ENCODE measurements at regions not wholly inside any gene's neighbourhood (a gene's known extent, or its start where the extent isn't known, plus 50 kb on each side); places are given as distances from the start of the nearest gene placed in this dataset.

DNA sequence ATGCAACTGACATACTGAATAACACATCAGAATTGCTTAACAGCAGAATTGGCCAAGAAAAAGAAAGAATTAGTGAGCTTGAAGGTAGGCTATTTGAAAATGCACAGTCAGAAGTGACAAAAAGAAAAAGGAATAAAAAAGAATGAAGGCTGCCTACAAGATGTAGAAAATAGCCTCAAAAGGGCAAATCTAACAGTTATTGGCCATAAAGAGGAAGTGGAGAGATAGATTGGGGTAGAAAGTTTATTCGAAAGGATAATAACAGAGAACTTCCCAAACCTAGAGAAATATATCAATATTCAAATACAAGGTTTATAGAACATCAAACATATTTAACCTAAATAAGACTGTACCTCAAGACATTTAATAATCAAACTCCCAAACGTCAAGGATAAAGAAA is 67.5 kb downstream of the ATP6V1G3 start:
- peak overlapping the region in 4 of 6 donors; percentile 0 to 49 (median 5) for H3K27ac Mint-ChIP-seq

DNA sequence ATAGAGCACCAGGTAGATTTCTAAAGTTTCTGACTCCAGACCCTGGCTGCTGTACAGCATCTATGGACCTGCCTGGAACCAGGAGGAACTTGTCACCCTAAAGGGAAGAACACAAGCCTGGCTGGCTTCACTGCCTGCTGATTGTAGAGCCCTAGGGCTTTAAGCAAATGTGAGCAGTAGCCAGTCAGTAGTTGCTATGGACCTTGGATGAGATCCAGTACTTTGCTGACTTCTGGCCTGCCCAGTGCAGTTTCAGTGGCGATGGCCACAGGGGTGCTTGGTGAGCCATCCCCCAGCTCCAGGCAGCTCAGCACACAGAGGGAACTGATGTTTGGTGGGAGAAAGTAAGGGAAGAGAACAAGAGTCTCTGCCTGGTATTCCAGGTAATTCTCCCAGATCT is 68.4 kb downstream of the ATP6V1G3 start:
- no peak for DNase-seq
- peaks cover 0 to 35% (median 8%) of the 10 kb centered on the region in 6 donors for H3K9me3 Mint-ChIP-seq
- peaks cover 10 to 28% (median 23%) of the 10 kb centered on the region in 3 donors for H3K36me3 Mint-ChIP-seq
- no peak overlapping the region for H3K4me3 Mint-ChIP-seq
- H3K27ac Mint-ChIP-seq, result peak overlapping the region in 1 of 6 donors; percentile 44
- H3K4me1 Mint-ChIP-seq, result peaks cover 0 to 4% of the 10 kb centered on the region in 2 donors
- peaks cover 0 to 2% (median 2%) of the 10 kb centered on the region in 3 donors for H3K27me3 Mint-ChIP-seq (ENCODE audit: low read depth in 3 of 3)

More for the DNA sequence above, 67.5 kb downstream of the ATP6V1G3 start:
- H3K9me3 Mint-ChIP-seq, result peaks cover 0 to 35% (median 8%) of the 10 kb centered on the region in 6 donors
- H3K27me3 Mint-ChIP-seq (ENCODE audit: low read depth in 3 of 3), result peaks cover 0 to 2% (median 0%) of the 10 kb centered on the region in 3 donors
- H3K36me3 Mint-ChIP-seq, result peaks cover 18 to 35% (median 32%) of the 10 kb centered on the region in 3 donors
- no peak for DNase-seq
- no peak overlapping the region for H3K4me3 Mint-ChIP-seq
- H3K4me1 Mint-ChIP-seq, result peaks cover 0 to 4% of the 10 kb centered on the region in 2 donors

DNA sequence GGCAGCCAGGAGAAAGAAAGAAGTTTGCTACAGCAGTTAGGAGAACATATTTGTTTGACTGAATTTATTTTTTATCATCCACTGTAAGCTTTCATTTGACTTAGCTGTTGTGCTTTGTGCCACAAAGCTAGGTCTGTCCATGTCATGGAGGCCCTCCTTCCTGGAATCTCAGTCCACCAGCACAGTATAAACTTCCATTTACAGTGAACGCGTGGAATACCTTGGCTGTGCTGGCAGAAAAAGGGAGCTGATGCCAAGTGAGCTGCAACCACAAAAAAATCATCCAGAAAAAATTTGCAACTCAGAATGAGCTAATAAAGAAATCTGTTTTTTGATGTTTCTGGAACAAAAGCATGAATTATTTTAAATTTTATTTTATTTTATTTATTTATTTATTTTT is 72.6 kb downstream of the ATP6V1G3 start:
- Mint-ChIP-seq H3K27me3 (ENCODE audit: low read depth in 3 of 3) (peaks cover 2 to 4% (median 3%) of the 10 kb centered on the region in 3 donors), H3K27ac (peak overlapping the region in 3 of 6 donors; percentile 36 to 69 (median 59)), H3K9me3 (peaks cover 0 to 3% (median 0%) of the 10 kb centered on the region in 6 donors), H3K36me3 (peaks cover 2 to 9% (median 2%) of the 10 kb centered on the region in 3 donors), H3K4me1 (peaks cover 0 to 5% of the 10 kb centered on the region in 2 donors), H3K4me3 (no peak overlapping the region)
- no peak for DNase-seq

DNA sequence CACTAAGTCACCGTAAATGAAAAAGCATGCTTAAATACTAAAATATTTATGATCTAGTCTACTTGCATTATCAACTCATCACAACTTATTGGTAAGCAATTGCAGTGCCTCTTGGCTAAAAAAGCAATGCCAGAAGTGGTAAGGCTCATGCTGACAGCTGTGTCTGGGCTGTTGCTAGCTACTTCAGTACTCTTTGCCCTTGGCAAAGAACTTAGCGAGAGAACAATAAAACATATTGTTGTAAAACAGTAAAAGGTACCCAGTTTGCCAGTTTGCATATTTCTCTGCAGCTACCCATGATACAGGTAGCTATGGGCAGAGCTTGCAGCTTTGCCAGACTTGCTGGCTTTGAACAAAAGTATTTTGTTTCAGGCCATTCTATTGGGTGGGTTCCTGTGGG is 73.1 kb downstream of the ATP6V1G3 start:
- DNase-seq, result no peak
- peaks cover 2 to 4% (median 3%) of the 10 kb centered on the region in 3 donors for H3K27me3 Mint-ChIP-seq (ENCODE audit: low read depth in 3 of 3)
- no peak overlapping the region for H3K4me3 Mint-ChIP-seq
- H3K36me3 Mint-ChIP-seq, result peaks cover 0 to 4% (median 0%) of the 10 kb centered on the region in 3 donors
- H3K27ac Mint-ChIP-seq, result peak overlapping the region in 3 of 6 donors; percentile 36 to 69 (median 59)
- H3K4me1 Mint-ChIP-seq, result peaks cover 0 to 5% of the 10 kb centered on the region in 2 donors
- H3K9me3 Mint-ChIP-seq, result no peaks in the 10 kb centered on the region

DNA sequence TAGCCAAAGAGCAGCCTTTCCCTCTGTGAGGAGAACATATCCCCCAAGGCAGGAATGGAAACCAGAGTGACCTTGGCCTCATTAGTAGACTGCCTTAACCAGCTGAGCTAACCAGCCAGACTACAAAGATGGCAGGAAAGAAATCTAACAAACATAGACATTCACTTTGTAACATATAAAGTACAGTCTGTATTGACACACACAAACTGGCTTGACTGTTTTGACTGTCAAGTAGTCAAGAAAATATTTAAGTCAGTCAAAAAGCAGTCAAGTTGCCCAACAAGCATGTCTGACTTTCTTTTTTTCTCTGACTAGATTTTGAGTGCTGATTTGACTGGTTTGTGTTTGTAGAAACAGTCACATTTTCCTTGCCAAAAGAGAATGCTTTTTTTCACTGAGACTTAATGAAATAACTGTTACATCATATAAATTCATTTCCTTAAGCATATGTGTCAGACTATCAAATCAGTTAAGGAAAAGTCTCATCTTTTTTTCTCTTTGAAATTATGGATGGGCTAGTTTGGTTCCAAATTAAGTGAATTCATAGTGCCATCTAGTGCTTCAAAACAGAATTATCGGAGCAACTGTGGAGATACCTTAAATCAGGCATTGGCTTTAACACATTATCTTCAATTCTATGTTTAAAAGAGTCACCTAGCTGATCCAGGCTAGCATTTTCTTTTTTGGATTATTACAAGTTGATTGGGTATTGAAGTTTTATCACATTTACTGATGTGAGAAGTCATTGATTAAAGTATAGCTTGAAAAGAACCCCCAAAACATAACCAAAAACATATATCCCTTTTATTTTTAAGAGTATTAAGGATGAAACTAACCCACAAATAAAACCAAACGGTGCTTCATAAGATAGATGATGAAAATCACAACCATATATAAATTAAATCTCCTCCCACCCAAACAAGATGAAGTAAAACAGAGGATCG is 75.0 kb downstream of the ATP6V1G3 start:
- peaks cover 0 to 2% of the 10 kb centered on the region in 2 donors for H3K4me1 Mint-ChIP-seq
- peak; percentile 25 to 32 (median 31) for DNase-seq
- H3K36me3 Mint-ChIP-seq, result no peaks in the 10 kb centered on the region
- H3K9me3 Mint-ChIP-seq, result no peaks in the 10 kb centered on the region
- H3K4me3 Mint-ChIP-seq, result no peak overlapping the region
- H3K27ac Mint-ChIP-seq, result no peak overlapping the region
- H3K27me3 Mint-ChIP-seq (ENCODE audit: low read depth in 3 of 3), result peaks cover 2 to 4% (median 3%) of the 10 kb centered on the region in 3 donors

DNA sequence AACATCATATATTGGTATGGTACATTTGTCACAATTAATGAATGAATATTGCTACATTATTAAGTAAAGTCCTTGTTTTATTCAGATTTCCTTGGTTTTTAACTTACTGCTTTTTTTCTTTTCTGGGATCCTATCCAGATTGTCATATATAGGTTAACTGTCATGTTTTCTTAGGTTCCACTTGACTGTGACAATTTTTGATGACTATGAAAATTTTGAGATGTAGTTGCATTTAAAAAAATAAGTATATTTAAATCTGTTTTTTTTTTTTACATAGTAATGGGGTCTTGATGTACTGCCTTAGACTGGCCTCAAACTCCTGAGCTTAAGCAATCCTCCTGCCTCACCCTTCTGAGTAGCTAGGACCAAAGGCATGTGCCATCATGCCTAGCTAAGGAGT is 76.8 kb downstream of the ATP6V1G3 start:
- no peak for DNase-seq
- H3K4me1 Mint-ChIP-seq, result peaks cover 0 to 2% of the 10 kb centered on the region in 2 donors
- H3K4me3 Mint-ChIP-seq, result no peak overlapping the region
- no peaks in the 10 kb centered on the region for H3K36me3 Mint-ChIP-seq
- no peaks in the 10 kb centered on the region for H3K9me3 Mint-ChIP-seq
- peaks cover 2 to 4% (median 3%) of the 10 kb centered on the region in 3 donors for H3K27me3 Mint-ChIP-seq (ENCODE audit: low read depth in 3 of 3)
- H3K27ac Mint-ChIP-seq, result no peak overlapping the region

DNA sequence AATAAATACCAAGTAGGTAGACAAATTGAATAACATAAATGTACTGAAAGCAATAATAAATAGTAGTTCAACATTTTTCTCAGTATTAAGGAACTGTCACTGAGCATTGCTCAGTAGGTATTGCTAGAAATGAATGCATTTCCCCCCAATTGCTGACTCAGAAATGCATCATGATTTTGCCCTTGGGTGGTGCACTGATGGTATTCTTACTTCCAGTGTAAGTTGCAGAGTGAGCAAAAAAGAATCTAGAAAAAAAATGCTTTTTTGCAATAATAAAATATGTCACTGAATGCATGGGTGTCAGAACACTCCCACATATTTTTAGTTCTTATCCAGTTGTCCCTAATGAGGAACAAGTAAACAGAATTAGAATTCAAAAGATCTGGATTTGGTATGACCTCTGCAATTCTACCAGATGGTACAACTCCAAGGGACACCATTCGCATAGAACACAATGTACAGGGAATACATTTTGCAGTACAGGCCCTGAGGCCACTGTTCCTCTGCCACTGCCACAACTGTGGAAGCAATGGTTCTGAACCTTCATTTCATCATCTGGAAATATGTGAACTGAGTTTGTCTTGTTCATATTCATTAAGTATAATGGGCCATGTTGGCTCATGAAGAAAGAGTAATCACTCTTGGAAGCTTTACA is 78.0 kb downstream of the ATP6V1G3 start:
- H3K9me3 Mint-ChIP-seq, result no peaks in the 10 kb centered on the region
- H3K4me1 Mint-ChIP-seq, result peaks cover 0 to 2% of the 10 kb centered on the region in 2 donors
- H3K4me3 Mint-ChIP-seq, result no peak overlapping the region
- no peak overlapping the region for H3K27ac Mint-ChIP-seq
- no peak for DNase-seq
- H3K36me3 Mint-ChIP-seq, result no peaks in the 10 kb centered on the region
- peaks cover 2 to 3% (median 3%) of the 10 kb centered on the region in 3 donors for H3K27me3 Mint-ChIP-seq (ENCODE audit: low read depth in 3 of 3)

DNA sequence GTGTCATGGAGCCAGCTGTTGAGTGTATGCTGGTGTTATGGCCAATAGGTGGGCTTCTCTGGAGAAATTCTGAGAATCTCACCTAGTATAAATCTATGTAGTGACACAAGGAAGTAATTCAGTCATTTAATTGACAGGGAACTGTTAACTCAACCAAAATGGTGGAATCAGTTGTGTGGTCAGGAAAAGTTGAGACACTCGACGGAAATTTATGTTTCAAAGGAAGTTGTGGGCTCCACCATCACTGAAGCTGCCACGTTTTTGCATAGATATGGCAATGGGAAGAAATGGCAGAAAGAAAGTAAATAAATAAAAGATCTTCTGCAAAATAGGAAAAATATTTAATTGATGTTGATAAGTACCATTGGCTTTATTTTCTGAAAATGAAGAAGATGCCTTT is 84.5 kb downstream of the ATP6V1G3 start:
- H3K4me3 Mint-ChIP-seq, result no peak overlapping the region

DNA sequence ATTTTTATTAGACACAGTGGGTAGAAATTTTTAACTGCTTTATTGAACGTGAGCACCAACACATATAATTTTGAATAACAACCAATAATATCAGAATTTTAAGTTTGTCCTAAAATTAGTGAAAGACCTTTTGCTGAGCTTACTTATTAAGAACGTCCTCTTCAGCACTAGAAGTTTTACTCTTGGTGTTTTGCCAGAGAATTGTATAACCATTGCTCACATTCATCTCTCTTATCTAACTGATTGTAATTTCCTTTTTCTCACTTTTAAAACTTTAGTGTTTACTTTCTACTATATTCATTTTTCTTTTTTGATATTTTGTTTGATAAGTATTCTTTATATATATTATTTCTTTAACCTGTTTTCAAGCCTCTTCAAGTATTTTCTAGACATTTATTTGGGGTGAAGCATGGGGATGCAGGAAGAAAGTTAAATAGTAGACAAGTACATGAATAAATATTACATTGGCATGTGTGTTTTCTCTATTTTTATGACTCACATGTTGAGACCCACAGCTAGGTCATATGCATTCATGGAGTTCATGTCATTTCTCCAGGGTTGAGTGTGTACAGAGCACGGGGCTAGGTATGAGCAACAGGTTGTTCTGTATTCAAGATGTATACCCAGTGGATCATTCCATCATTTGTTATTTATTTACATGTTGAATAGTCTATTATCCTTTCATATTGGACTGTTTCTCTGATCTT is 90.6 kb downstream of the ATP6V1G3 start:
- no peak for DNase-seq
- Mint-ChIP-seq H3K27ac (no peak overlapping the region), H3K27me3 (ENCODE audit: low read depth in 3 of 3) (peaks cover 3 to 4% (median 4%) of the 10 kb centered on the region in 3 donors)

More for the DNA sequence above, 84.5 kb downstream of the ATP6V1G3 start:
- H3K9me3 Mint-ChIP-seq, result peaks cover 0 to 3% (median 0%) of the 10 kb centered on the region in 6 donors
- no peak overlapping the region for H3K27ac Mint-ChIP-seq
- no peaks in the 10 kb centered on the region for H3K4me1 Mint-ChIP-seq
- H3K36me3 Mint-ChIP-seq, result no peaks in the 10 kb centered on the region
- peaks cover 0 to 2% (median 2%) of the 10 kb centered on the region in 3 donors for H3K27me3 Mint-ChIP-seq (ENCODE audit: low read depth in 3 of 3)
- no peak for DNase-seq

DNA sequence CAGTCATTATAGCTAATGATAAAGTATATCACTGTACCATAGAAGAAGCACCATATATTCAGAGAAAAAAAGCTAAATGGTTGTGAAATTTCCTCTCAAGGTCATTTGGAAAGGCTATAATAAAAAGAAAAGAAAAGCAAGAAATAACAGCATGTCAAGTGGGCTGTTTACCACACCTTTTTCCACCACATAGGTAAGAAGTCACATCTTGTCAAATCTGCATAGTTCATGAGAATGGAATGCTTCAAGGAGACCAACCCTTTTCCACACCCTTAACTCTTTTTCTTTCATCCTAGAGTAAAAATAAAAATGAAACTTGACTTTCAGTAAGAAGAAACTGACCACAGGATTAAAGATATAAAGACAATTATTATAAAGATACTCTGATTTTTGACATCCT is 91.2 kb downstream of the ATP6V1G3 start:
- no peak overlapping the region for H3K27ac Mint-ChIP-seq

More for the DNA sequence above, 90.6 kb downstream of the ATP6V1G3 start:
- Mint-ChIP-seq H3K4me3 (no peak overlapping the region), H3K4me1 (peaks cover 0 to 1% of the 10 kb centered on the region in 2 donors), H3K9me3 (peaks cover 0 to 3% (median 0%) of the 10 kb centered on the region in 6 donors), H3K36me3 (no peaks in the 10 kb centered on the region)

DNA sequence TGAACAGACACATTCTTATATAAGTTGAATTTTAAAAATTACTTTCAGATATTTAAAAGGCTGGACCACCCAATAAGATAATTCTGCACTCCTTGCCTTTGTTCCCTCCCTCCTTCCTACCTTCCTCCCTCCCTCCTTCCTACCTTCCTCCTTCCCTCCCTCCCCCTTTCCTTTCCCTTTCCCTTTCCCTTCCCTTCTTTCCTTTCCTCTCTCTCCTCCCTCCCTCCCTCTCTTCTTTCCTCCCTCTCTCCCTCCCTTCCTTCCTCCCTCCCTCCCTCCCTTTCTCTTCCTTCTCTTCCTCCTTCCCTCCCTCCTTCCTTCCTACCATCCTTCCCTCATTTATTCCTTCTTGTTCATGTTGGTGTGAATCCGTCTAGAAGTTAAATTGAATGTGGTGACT is 93.0 kb downstream of the ATP6V1G3 start:
- Mint-ChIP-seq H3K4me1 (peaks cover 0 to 1% of the 10 kb centered on the region in 2 donors), H3K27me3 (ENCODE audit: low read depth in 3 of 3) (peaks cover 1 to 8% (median 2%) of the 10 kb centered on the region in 3 donors), H3K9me3 (no peaks in the 10 kb centered on the region), H3K4me3 (no peak overlapping the region), H3K27ac (no peak overlapping the region), H3K36me3 (peaks cover 0 to 3% (median 0%) of the 10 kb centered on the region in 3 donors)
- no peak for DNase-seq

More for the DNA sequence above, 91.2 kb downstream of the ATP6V1G3 start:
- Mint-ChIP-seq H3K27me3 (ENCODE audit: low read depth in 3 of 3) (peaks cover 1 to 4% (median 2%) of the 10 kb centered on the region in 3 donors), H3K9me3 (peaks cover 0 to 2% (median 0%) of the 10 kb centered on the region in 6 donors), H3K36me3 (no peaks in the 10 kb centered on the region), H3K4me1 (peaks cover 0 to 1% of the 10 kb centered on the region in 2 donors), H3K4me3 (no peak overlapping the region)
- no peak for DNase-seq

DNA sequence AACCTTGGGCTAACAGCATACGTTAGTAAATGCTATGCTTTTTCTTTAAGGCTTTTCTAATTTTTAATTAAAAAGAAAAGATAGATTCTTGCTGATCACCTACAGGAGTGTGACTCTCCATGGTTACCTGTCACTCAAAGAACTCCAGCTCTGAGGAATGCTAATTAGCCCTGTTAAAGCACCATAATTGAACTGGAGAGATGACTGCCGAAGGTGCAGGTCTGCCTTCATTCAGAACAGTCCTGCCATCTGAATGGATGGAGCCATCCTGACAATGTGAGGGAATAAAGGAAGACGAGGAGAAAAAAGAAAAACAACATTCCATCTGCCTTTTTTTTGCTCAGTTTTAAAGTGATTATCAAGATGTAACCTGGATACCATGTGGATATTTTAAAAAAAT is 94.6 kb downstream of the ATP6V1G3 start:
- Mint-ChIP-seq H3K36me3 (peaks cover 0 to 3% (median 0%) of the 10 kb centered on the region in 3 donors), H3K9me3 (no peaks in the 10 kb centered on the region), H3K27me3 (ENCODE audit: low read depth in 3 of 3) (peaks cover 1 to 8% (median 2%) of the 10 kb centered on the region in 3 donors), H3K27ac (no peak overlapping the region), H3K4me1 (peaks cover 0 to 1% of the 10 kb centered on the region in 2 donors), H3K4me3 (no peak overlapping the region)
- DNase-seq, result no peak

DNA sequence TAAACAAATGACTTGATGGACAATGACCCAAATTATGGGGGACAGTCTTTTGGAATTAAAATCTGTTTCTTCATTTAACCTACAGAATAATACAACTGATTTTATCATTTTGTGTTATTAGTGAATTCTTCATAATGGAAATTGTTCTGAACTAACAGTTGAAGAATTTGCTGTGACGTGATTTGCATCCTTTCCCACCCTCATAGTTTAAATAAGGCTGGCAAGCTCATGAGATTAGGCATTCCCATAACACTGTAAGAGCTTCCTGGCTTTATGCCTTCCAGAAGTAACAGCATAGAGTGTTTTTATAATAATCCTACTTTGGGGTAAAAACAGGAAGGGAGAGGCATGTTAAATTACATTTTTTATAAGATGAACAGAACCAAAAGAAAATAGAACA is 95.7 kb downstream of the ATP6V1G3 start:
- no peak overlapping the region for H3K27ac Mint-ChIP-seq
- H3K27me3 Mint-ChIP-seq (ENCODE audit: low read depth in 3 of 3), result peaks cover under 1 to 8% (median 4%) of the 10 kb centered on the region in 3 donors
- DNase-seq, result no peak
- peaks cover 0 to 3% (median 0%) of the 10 kb centered on the region in 3 donors for H3K36me3 Mint-ChIP-seq
- H3K4me1 Mint-ChIP-seq, result peaks cover 0 to 1% of the 10 kb centered on the region in 2 donors
- H3K4me3 Mint-ChIP-seq, result no peak overlapping the region
- no peaks in the 10 kb centered on the region for H3K9me3 Mint-ChIP-seq

All from immature natural killer cell (primary cell).